Mesendoderm (in vitro differentiated cells): ENCODE measurements at regions not wholly inside any gene's neighbourhood (a gene's known extent, or its start where the extent isn't known, plus 50 kb on each side); places are given as distances from the start of the nearest gene placed in this dataset.

Source experiments
- DNase-seq: peaks from one replicate; pipeline ENCODE4 v3.0.0; 2013
- H2AK5ac ChIP-seq: 2 replicates; pipeline ENCODE4 v1.6.1; 2013; ENCODE audit warnings: low read length, inconsistent platforms
- H2BK120ac ChIP-seq: 2 replicates; pipeline ENCODE4 v1.6.1; 2013; ENCODE audit warnings: low read depth, mild to moderate bottlenecking, low read length, moderate library complexity, mixed read lengths
- H2BK15ac ChIP-seq: replicated peaks from 2 replicates; pipeline ENCODE4 v1.6.1; 2013; ENCODE audit warnings: low read depth, mild to moderate bottlenecking, moderate library complexity
- H2BK5ac ChIP-seq: 2 replicates; pipeline ENCODE4 v1.6.1; 2013; ENCODE audit warnings: low read length, inconsistent platforms
- H3K18ac ChIP-seq: 2 replicates; pipeline ENCODE4 v1.6.1; 2013; ENCODE audit warnings: mild to moderate bottlenecking, low read length, mixed read lengths
- H3K23ac ChIP-seq: one replicate; pipeline ENCODE4 v1.6.1; 2013; ENCODE audit warnings: low read length
- H3K27ac ChIP-seq: 2 replicates; pipeline ENCODE4 v1.5.1; 2013; ENCODE audit warnings: low read depth, mild to moderate bottlenecking, inconsistent platforms, low read length, moderate library complexity
- H3K27me3 ChIP-seq: 2 replicates; pipeline ENCODE4 v1.6.1; 2013; ENCODE audit warnings: low read length, control low read depth, mild to moderate bottlenecking, inconsistent platforms; ENCODE audit not compliant: insufficient read depth, poor library complexity
- H3K36me3 ChIP-seq: 2 replicates; pipeline ENCODE4 v1.6.1; 2013; ENCODE audit warnings: low read length, inconsistent platforms; ENCODE audit not compliant: control insufficient read depth, insufficient read depth
- H3K4ac ChIP-seq: one replicate; pipeline ENCODE4 v1.6.1; 2013; ENCODE audit warnings: low read depth, mild to moderate bottlenecking, low read length, moderate library complexity
- H3K4me1 ChIP-seq: 2 replicates; pipeline ENCODE4 v1.6.1; 2013; ENCODE audit warnings: low read depth, low read length, inconsistent platforms; ENCODE audit not compliant: control insufficient read depth
- H3K4me2 ChIP-seq: 2 replicates; pipeline ENCODE4 v1.6.1; 2013; ENCODE audit warnings: low read length
- H3K4me3 ChIP-seq: 2 replicates; pipeline ENCODE4 v1.5.1; 2013; ENCODE audit warnings: mild to moderate bottlenecking, low read length
- H3K56ac ChIP-seq: one replicate; pipeline ENCODE4 v1.6.1; 2013; ENCODE audit warnings: low read length
- H3K79me1 ChIP-seq: 2 replicates; pipeline ENCODE4 v1.6.1; 2013; ENCODE audit warnings: low read length, inconsistent platforms
- H3K79me2 ChIP-seq: 2 replicates; pipeline ENCODE4 v1.6.1; 2013; ENCODE audit warnings: mild to moderate bottlenecking, low read length; ENCODE audit not compliant: control insufficient read depth, insufficient read depth
- H3K9ac ChIP-seq: 2 replicates; pipeline ENCODE4 v1.6.1; 2013; ENCODE audit warnings: low read length, inconsistent platforms
- H4K5ac ChIP-seq: one replicate; pipeline ENCODE4 v1.6.1; 2013; ENCODE audit warnings: low read length
- H4K8ac ChIP-seq: one replicate; pipeline ENCODE4 v1.6.1; 2013; ENCODE audit warnings: low read depth, mild to moderate bottlenecking, control low read depth, low read length, moderate library complexity
- WGBS: extraction: QIAGEN DNeasy Blood & Tissue Kit; methylation state at CpG from one replicate; pipeline ENCODE4 v1.1.7; 2013; ENCODE audit warnings: low lambda C conversion rate, missing lambda C conversion rate; ENCODE audit not compliant: insufficient coverage; ENCODE audit errors: extremely low coverage; 5-methylcytosine and 5-hydroxymethylcytosine counted together

DNA sequence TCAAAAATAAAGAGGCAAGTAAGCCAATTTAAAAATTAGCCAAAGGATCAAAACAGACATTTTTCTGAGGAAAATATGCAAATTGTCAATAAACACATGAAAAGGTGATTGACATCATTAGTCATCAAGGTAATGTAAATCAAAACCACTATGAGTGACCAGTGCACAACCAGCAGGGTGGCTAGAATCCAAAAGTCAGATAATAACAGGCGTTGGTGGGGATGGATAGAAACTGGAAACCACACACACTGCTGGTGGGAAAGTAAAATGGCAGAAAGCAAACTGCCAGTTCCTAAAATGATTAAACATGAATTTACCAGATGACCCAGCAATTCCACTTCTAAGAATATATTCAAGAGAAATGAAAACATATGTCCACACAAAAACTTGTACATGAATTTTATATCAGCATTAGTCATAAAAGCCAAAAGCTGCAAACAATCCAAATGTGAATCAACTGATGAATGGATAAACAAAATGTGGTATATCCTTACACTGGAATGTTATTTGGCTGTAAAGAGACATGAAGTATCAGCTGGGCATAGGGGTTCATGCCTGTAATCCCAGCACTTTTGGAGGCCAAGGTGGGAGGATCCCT is 74.8 kb upstream of the MBOAT1 start:
- H3K27ac ChIP-seq: no peak overlapping the region
- no peak overlapping the region for H4K8ac ChIP-seq
- H3K4me1 ChIP-seq: no peaks in the 10 kb centered on the region
- H2BK5ac ChIP-seq: no peak overlapping the region
- no peak overlapping the region for H3K4me2 ChIP-seq
- no peak for DNase-seq
- no peak overlapping the region for H3K56ac ChIP-seq
- no peaks in the 10 kb centered on the region for H3K36me3 ChIP-seq
- no peaks in the 10 kb centered on the region for H3K79me2 ChIP-seq
- WGBS: no CpG with 5 or more reads among the region's 1 CpG
- no peak overlapping the region for H3K23ac ChIP-seq
- no peaks in the 10 kb centered on the region for H3K27me3 ChIP-seq
- no peak overlapping the region for H2BK15ac ChIP-seq
- no peak overlapping the region for H2AK5ac ChIP-seq
- H3K4ac ChIP-seq: no peak overlapping the region
- no peaks in the 10 kb centered on the region for H3K79me1 ChIP-seq
- no peak overlapping the region for H3K18ac ChIP-seq
- no peak overlapping the region for H3K4me3 ChIP-seq
- no peak overlapping the region for H2BK120ac ChIP-seq
- no peak overlapping the region for H3K9ac ChIP-seq
- no peak overlapping the region for H4K5ac ChIP-seq

DNA sequence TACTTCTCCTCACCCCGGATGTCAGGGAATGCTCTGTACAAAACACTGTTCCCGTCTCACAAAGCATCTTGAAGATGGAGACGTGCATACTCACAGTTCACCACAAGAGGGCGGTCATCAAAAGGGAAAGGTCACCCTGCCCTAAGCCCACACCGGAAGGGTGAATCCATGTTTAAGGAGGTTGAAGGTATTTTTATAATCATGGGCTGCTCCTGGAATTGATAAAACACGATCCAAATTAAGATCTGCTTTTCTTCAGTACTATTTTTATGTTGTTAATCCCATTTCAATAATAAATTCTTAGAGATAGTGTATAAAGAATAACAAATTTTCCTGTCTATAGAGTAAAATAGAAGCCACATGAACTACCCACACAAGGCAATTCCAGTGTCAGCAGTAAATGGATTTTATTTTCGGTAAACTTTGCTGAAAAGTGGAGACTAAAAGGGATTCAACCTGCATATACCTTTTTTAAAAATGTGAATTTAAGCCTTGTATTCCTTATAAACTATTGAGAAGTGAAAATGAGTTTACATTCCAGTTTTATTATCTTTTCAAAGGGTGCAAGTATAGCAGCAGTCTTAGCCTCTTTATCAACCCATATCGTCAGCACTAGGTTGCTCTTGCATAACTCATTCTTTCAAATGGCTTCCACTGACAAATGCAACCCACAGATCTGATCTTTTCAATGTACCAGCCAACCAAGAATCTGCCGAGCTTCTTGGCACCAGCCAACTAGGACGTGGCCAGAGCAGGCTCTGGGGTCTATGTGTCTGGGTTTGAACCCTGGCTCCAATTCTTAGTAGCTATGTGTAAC is 79.7 kb upstream of the MBOAT1 start:
- Histone ChIP-seq H3K27ac (no peak overlapping the region), H3K23ac (no peak overlapping the region), H3K36me3 (no peaks in the 10 kb centered on the region), H4K8ac (no peak overlapping the region), H3K9ac (no peak overlapping the region), H2BK15ac (no peak overlapping the region), H4K5ac (no peak overlapping the region), H2AK5ac (no peak overlapping the region), H3K79me1 (no peaks in the 10 kb centered on the region), H3K4me1 (no peaks in the 10 kb centered on the region), H3K4me3 (no peak overlapping the region), H3K27me3 (no peaks in the 10 kb centered on the region), H3K56ac (no peak overlapping the region), H3K4ac (no peak overlapping the region), H2BK120ac (no peak overlapping the region), H3K79me2 (no peaks in the 10 kb centered on the region), H3K18ac (no peak overlapping the region), H3K4me2 (no peak overlapping the region), H2BK5ac (no peak overlapping the region)
- peak; percentile 92 for DNase-seq
- no CpG with 5 or more reads among the region's 10 CpGs for WGBS

DNA sequence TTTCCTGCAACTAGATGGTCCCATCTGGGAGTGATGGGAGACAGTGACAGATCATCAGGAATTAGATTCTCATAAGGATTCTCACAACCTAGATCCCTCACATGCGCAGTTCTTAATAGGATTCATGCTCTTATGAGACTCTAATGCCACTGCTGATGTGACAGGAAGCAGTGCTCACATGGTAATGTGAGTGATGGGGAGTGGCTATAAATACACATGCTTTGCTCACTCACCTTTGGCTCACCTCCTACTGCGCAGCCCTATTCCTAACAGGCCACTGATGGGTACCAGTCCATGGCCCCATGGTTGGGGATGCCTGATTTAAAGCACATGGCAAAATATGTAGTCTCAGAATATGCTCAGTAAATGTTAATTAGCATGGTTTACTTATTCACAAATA is 80.6 kb upstream of the MBOAT1 start:
- Histone ChIP-seq H3K27ac (no peak overlapping the region), H4K5ac (no peak overlapping the region), H3K4me2 (no peak overlapping the region), H3K79me2 (no peaks in the 10 kb centered on the region), H3K4ac (no peak overlapping the region), H3K79me1 (no peaks in the 10 kb centered on the region), H3K36me3 (no peaks in the 10 kb centered on the region), H2BK15ac (no peak overlapping the region), H3K4me3 (no peak overlapping the region), H2BK5ac (no peak overlapping the region), H4K8ac (no peak overlapping the region), H2BK120ac (no peak overlapping the region), H3K9ac (no peak overlapping the region), H3K4me1 (no peaks in the 10 kb centered on the region), H3K18ac (no peak overlapping the region), H3K27me3 (no peaks in the 10 kb centered on the region), H2AK5ac (no peak overlapping the region), H3K23ac (no peak overlapping the region), H3K56ac (no peak overlapping the region)
- DNase-seq: no peak
- no CpG with 5 or more reads among the region's 2 CpGs for WGBS

DNA sequence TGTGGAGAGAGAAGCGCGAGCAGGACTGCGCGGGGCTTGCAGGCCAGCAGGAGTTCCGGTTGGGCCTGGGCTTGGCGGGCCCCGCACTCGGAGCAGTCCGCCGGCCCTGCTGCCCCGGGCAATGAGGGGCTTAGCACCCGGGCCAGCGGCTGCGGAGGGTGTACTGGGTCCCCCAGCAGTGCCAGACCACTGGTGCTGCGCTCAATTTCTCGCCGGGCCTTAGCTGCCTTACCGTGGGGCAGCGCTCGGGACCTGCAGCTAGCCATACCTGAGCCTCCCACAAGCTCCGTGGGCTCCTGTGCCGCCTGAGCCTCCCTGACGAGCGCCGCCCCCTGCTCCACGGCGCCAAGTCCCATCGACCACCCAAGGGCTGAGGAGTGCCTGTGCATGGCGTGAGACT is 89.0 kb upstream of the MBOAT1 start:
- H3K36me3 ChIP-seq: no peaks in the 10 kb centered on the region
- H3K56ac ChIP-seq: no peak overlapping the region
- no peak overlapping the region for H3K4me2 ChIP-seq
- H2BK120ac ChIP-seq: no peak overlapping the region
- no peaks in the 10 kb centered on the region for H3K79me2 ChIP-seq
- no CpG with 5 or more reads among the region's 29 CpGs for WGBS
- no peaks in the 10 kb centered on the region for H3K79me1 ChIP-seq
- no peak overlapping the region for H3K4me3 ChIP-seq
- no peak overlapping the region for H4K8ac ChIP-seq
- no peak overlapping the region for H3K27ac ChIP-seq
- no peaks in the 10 kb centered on the region for H3K4me1 ChIP-seq
- H2BK5ac ChIP-seq: no peak overlapping the region
- H2AK5ac ChIP-seq: no peak overlapping the region
- no peak overlapping the region for H2BK15ac ChIP-seq
- no peak overlapping the region for H3K9ac ChIP-seq
- H3K27me3 ChIP-seq: no peaks in the 10 kb centered on the region
- H4K5ac ChIP-seq: no peak overlapping the region
- no peak overlapping the region for H3K18ac ChIP-seq
- DNase-seq: no peak
- no peak overlapping the region for H3K4ac ChIP-seq
- no peak overlapping the region for H3K23ac ChIP-seq

DNA sequence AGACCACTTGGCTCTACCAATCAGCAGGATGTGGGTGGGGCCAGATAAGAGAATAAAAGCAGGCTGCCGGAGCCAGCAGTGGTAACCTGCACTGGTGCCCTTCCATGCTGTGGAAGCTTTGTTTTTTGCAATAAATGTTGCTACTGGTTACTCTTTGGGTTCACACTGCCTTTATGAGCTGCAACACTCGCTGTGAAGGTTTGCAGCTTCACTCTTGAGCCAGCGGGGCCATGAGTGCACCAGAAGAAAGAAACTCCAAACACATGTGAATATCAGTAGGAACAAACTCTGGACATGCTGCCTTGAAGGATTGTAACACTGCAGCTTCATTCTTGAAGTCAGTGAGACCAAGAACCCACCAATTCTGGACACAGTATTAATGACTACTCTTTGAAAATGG is 89.9 kb upstream of the MBOAT1 start:
- Histone ChIP-seq H3K9ac (no peak overlapping the region), H2BK15ac (no peak overlapping the region), H3K27me3 (no peaks in the 10 kb centered on the region), H4K5ac (no peak overlapping the region), H3K4me1 (no peaks in the 10 kb centered on the region), H3K56ac (no peak overlapping the region), H3K4ac (no peak overlapping the region), H3K18ac (no peak overlapping the region), H3K4me3 (no peak overlapping the region), H3K27ac (no peak overlapping the region), H3K79me2 (no peaks in the 10 kb centered on the region), H3K79me1 (no peaks in the 10 kb centered on the region), H4K8ac (no peak overlapping the region), H3K23ac (no peak overlapping the region), H2AK5ac (no peak overlapping the region), H3K36me3 (no peaks in the 10 kb centered on the region), H3K4me2 (no peak overlapping the region), H2BK5ac (no peak overlapping the region), H2BK120ac (no peak overlapping the region)
- WGBS: no CpG with 5 or more reads among the region's 3 CpGs
- peak; percentile 50 for DNase-seq
